ENCODE measurements at regions not wholly inside any gene's neighbourhood (a gene's known extent, or its start where the extent isn't known, plus 50 kb on each side); places are given as distances from the start of the nearest gene placed in this dataset.
"Not testable (repeated sequence)": the region's sequence is repeated elsewhere in the genome, so short reads cannot be mapped to it uniquely, and the experiment has no call there.

- TF ChIP-seq CTCF (IDR thresholded peaks at IDR 0.05; ENCODE audit: insufficient read depth, low read length); SPI1 (IDR thresholded peaks at IDR 0.05; ENCODE audit: borderline replicate concordance, low read depth): not testable (repeated sequence)
Measured at GRCh38 chrX:115983148-115983547, 187.4 kb upstream of the AGTR2 start.
